NB4 (cell line): ENCODE measurements at regions not wholly inside any gene's neighbourhood (a gene's known extent, or its start where the extent isn't known, plus 50 kb on each side); places are given as distances from the start of the nearest gene placed in this dataset.

Source experiments
- DNase-seq: peaks from one replicate; pipeline ENCODE4 v3.0.0; 2010; ENCODE audit warnings: low read depth
- H3K4me3 ChIP-seq: one replicate; pipeline ENCODE4 v1.5.1; 2011; ENCODE audit warnings: mild to moderate bottlenecking, low read depth, low read length, moderate library complexity
- MYC ChIP-seq: IDR thresholded peaks from 2 replicates; pipeline ENCODE4 v1.6.1; 2011; ENCODE audit warnings: low read depth, low read length
- POLR2A ChIP-seq: IDR thresholded peaks from 2 replicates; pipeline ENCODE4 v1.6.1; 2011; ENCODE audit warnings: mild to moderate bottlenecking; ENCODE audit not compliant: insufficient read length; ENCODE audit errors: extremely low read depth
- TF ChIP-seq, protein P1 (sequence below): IDR thresholded peaks from one replicate; pipeline ENCODE4 v1.5.1; 2012; ENCODE audit warnings: low read depth, low read length
- TF ChIP-seq, protein P2 (sequence below): IDR thresholded peaks from 2 replicates; pipeline ENCODE4 v1.6.1; 2011; ENCODE audit warnings: low read depth, low read length

DNA sequence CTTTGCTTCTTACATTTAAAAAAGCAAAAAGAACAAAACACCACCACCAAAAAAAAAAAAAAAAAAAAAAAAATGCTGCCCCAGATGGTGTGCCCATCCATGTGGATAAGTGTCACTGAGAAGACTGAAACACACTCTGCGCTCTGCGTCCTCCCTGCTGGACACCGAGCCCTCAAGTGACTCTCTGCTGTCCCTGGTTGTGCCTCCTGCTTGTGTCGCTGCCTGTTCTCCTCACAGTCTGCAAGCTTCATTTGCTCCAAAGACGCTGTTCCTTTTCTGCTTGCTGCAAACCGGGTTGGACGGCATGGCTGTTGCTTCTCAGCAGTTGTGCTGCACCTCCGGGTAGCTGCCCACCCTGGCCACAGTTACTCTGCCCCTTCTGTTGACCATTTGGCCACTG, 276.2 kb upstream of the ATP2B1 start:
- no peak overlapping the region for H3K4me3 ChIP-seq
- no peak for DNase-seq
- TF ChIP-seq, protein P1, sequence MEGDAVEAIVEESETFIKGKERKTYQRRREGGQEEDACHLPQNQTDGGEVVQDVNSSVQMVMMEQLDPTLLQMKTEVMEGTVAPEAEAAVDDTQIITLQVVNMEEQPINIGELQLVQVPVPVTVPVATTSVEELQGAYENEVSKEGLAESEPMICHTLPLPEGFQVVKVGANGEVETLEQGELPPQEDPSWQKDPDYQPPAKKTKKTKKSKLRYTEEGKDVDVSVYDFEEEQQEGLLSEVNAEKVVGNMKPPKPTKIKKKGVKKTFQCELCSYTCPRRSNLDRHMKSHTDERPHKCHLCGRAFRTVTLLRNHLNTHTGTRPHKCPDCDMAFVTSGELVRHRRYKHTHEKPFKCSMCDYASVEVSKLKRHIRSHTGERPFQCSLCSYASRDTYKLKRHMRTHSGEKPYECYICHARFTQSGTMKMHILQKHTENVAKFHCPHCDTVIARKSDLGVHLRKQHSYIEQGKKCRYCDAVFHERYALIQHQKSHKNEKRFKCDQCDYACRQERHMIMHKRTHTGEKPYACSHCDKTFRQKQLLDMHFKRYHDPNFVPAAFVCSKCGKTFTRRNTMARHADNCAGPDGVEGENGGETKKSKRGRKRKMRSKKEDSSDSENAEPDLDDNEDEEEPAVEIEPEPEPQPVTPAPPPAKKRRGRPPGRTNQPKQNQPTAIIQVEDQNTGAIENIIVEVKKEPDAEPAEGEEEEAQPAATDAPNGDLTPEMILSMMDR = no peak
- TF ChIP-seq, protein P2, sequence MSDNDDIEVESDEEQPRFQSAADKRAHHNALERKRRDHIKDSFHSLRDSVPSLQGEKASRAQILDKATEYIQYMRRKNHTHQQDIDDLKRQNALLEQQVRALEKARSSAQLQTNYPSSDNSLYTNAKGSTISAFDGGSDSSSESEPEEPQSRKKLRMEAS = no peak
- TF ChIP-seq MYC = no peak
- TF ChIP-seq POLR2A = no peak

DNA sequence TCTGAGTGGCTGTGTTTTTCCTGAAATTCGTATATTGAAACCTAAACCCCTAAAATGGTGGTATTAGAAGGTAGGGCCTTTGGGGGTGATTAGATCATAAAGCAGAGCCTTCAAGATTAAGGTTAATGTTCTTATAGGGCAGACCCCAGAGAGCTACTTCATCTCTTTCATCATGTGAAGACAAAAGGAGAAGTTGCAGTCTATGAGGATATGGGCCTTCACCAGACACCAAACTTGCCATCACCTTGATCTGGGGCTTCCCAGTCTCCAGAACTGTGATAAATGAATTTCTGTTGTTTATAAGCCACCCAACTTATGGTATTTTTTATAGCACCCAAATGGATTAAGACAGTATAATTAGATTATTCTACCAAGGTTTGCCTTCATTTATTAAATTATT, 275.0 kb upstream of the ATP2B1 start:
- TF ChIP-seq, protein P1 = no peak
- TF ChIP-seq MYC = no peak
- TF ChIP-seq, protein P2 = no peak
- TF ChIP-seq POLR2A = no peak
- DNase-seq = peak; percentile 27
- no peak overlapping the region for H3K4me3 ChIP-seq

DNA sequence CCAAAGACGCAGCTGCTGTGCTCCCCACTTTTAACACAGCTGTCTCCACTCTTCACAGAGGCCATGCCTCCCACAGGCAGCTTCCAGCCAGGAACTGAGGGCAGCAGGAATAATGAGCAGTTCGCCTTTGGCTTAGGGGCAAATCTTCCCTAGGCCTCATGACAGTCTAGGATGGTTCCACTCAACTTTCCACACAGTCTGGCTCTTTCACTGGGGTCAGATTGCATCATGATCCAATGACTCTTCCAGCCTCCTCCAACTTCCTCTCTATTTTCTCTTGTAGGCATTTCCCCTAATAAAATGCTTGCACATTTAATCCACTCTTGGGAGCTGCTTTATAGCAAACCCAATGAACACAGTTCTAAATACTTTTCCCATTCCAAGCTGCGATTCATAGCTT, 271.6 kb upstream of the ATP2B1 start:
- peak; percentile 72 for DNase-seq
- TF ChIP-seq, protein P2 = no peak
- TF ChIP-seq POLR2A (no peak), MYC (no peak)
- TF ChIP-seq, protein P1 = no peak
- no peak overlapping the region for H3K4me3 ChIP-seq

DNA sequence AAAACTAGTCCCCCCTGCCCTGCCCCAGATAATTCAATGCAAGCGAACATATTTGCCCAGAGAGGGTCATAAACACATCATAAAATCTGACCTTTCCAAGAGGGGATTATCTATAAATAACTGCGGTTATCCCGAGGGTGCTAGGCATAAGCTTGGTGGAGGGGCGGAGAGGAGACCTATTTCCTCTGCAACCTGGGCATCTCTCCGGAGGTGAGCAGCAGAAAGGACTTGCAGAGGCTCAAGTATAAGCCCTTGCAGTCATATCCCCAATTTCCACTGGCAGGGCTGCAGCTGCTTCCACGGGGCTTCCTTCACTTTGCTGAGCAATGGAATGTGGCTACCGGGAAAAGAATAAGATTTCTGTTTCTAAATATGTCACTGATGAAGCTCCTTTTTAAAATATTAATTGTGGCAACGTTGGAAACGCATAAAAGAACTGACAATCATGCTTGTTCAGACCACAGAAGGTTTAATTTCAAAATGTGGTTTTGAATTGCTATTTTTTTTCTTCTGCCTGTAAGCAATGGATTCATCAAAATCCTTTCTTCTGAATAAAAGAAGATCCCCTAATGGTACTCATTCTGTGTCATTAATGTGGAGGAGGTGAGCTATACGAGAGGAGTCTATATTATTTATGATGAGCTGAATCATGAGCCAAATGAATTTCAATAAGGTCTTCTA, 268.9 kb upstream of the ATP2B1 start:
- no peak overlapping the region for H3K4me3 ChIP-seq
- TF ChIP-seq, protein P1 = no peak
- TF ChIP-seq POLR2A = no peak
- TF ChIP-seq, protein P2 = no peak
- no peak for TF ChIP-seq MYC
- DNase-seq = no peak

DNA sequence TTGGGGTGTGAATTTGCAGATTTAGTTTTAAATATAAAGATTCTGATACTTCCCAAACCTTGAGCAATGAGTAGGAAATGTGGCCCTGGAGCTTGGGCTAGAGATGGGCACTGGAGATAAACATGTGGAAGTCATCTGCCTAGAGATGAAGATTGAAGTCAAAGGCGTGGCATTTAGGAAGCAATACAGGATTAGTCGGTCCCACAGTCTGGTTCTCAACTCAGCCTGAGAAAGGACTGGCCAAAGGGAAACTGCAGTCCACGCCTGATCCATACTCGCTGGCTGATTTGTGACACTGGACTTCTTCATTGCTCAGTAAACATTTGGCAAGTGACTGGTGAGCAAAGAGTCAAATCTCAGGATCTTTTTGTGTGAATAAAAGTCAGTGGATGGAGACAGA, 268.2 kb upstream of the ATP2B1 start:
- TF ChIP-seq, protein P2 = no peak
- no peak for TF ChIP-seq MYC
- no peak overlapping the region for H3K4me3 ChIP-seq
- no peak for DNase-seq

DNA sequence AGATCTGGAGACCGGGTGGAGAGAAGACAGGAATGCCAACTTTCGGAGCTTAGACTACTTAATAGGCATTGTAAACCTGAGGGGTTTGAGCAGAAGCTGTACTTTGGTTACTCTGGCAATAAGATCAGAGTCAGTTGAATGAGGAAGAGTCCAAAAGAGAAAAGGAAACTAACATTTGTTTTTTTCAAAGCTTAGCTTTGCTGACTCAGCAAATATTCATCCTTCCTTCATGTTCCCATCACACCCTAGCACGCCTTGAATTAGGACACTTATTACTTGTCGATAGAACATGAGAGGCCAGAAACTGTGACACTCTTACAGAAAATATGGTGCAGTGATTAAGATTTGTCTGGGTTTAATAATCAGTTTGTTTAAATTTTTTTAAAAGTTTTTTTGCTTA, 266.9 kb upstream of the ATP2B1 start:
- no peak overlapping the region for H3K4me3 ChIP-seq
- no peak for DNase-seq
- TF ChIP-seq MYC = no peak
- TF ChIP-seq, protein P2 = no peak
- no peak for TF ChIP-seq POLR2A
- TF ChIP-seq, protein P1 = no peak
